HCT116 (cell line): ENCODE measurements at regions not wholly inside any gene's neighbourhood (a gene's known extent, or its start where the extent isn't known, plus 50 kb on each side); places are given as distances from the start of the nearest gene placed in this dataset.

Experiments used
- ATAC-seq: fragments of 200-7000 bp; cut with Tn5 transposase; 2 replicates; pipeline ENCODE4 v1.9.1; 2020; ENCODE audit warnings: mild to moderate bottlenecking, moderate library complexity
- BruUV-seq: library from RNA; stranded (reverse); fragments of 400-500 nt; replicated peaks from 2 replicates; lab custom pipeline; 2021; lab: Mats Ljungman, UMichigan
- CTCF ChIA-PET: fragments of 300-600 bp; sonication (Branson Sonifier 250); formaldehyde crosslinking; loops from one replicate; lab custom pipeline; 2021; ENCODE audit warnings: antibody characterized with exemption; lab: Charles Lee
- POLR2A ChIA-PET: fragments of 300-600, 350-600 bp; sonication (Branson Sonifier 250); formaldehyde crosslinking; loops from one replicate; lab custom pipeline; 2021; ENCODE audit warnings: antibody characterized with exemption; lab: Charles Lee
- RAD21 ChIA-PET, 2 experiments: fragments of 300-600 bp; sonication (Branson Sonifier 250); formaldehyde crosslinking; loops; one replicate each; lab custom pipeline; 2023; ENCODE audit warnings: low total read pairs in 2 of 2; ENCODE audit not compliant: uncharacterized antibody in 2 of 2, unreplicated experiment in 2 of 2, low non-redundant PET in 1 of 2; lab: Charles Lee
- DNase-seq: peaks from one replicate; pipeline ENCODE4 v3.0.0-alpha.2; 2010; ENCODE audit warnings: low read depth, low spot score
- H2AFZ ChIP-seq: fragments of 200-600 bp; shearing (Covaris generic), sonication (generic); 2 replicates; pipeline ENCODE4 v1.6.1; 2017; ENCODE audit warnings: low read depth, mixed run types, mixed read lengths, antibody characterized with exemption, low read length; ENCODE audit not compliant: poor library complexity, severe bottlenecking
- H3K27ac ChIP-seq: 2 replicates; pipeline ENCODE4 v1.5.1; 2012; ENCODE audit warnings: low read depth, low read length
- H3K27me3 ChIP-seq: fragments of 200-600 bp; sonication (generic); 2 replicates; pipeline ENCODE4 v1.6.1; 2016; ENCODE audit warnings: mixed run types, low read length, mixed read lengths; ENCODE audit not compliant: insufficient read depth
- H3K36me3 ChIP-seq, 2 experiments: fragments of 200-500 bp in 1 of 2; fragments of 200-600 bp in 1 of 2; sonication (Bioruptor generic) in 1 of 2; sonication (generic) in 1 of 2; 2 replicates each; pipeline versions ENCODE4 v1.5.1 to v1.6.1; 2014 to 2016; ENCODE audit warnings: low read length in 2 of 2, inconsistent platforms in 1 of 2, mixed read lengths in 1 of 2, mixed run types in 1 of 2; ENCODE audit not compliant: insufficient read depth in 2 of 2, control insufficient read depth in 1 of 2
- H3K4me1 ChIP-seq, 2 experiments: fragments of 200-600 bp in 1 of 2; sonication (generic) in 1 of 2; 2 replicates each; pipeline versions ENCODE4 v1.5.1 to v1.6.1; 2012 to 2017; ENCODE audit warnings: low read length in 2 of 2, inconsistent platforms in 1 of 2, mild to moderate bottlenecking in 1 of 2, mixed read lengths in 1 of 2, mixed run types in 1 of 2, moderate library complexity in 1 of 2; ENCODE audit not compliant: insufficient read depth in 2 of 2, control insufficient read depth in 1 of 2
- H3K4me2 ChIP-seq: fragments of 200-600 bp; sonication (generic); 2 replicates; pipeline ENCODE4 v1.6.1; 2017; ENCODE audit warnings: mixed run types, low read length, mixed read lengths
- H3K4me3 ChIP-seq, 2 experiments: fragments of 200-600 bp in 1 of 2; sonication (generic) in 1 of 2; replicated peaks in 1 of 2; 2 replicates each; pipeline ENCODE4 v1.5.1; 2011 to 2016; ENCODE audit warnings: low read length in 2 of 2, control low read depth in 1 of 2, low read depth in 1 of 2, mild to moderate bottlenecking in 1 of 2, mixed read lengths in 1 of 2, mixed run types in 1 of 2
- H3K79me2 ChIP-seq: fragments of 200-600 bp; sonication (generic); 2 replicates; pipeline ENCODE4 v1.6.1; 2017; ENCODE audit warnings: mild to moderate bottlenecking, mixed run types, low read length, moderate library complexity, mixed read lengths; ENCODE audit not compliant: insufficient read depth
- H3K9ac ChIP-seq: fragments of 200-600 bp; sonication (generic); 2 replicates; pipeline ENCODE4 v1.6.1; 2016; ENCODE audit warnings: low read length, mixed read lengths
- H3K9me2 ChIP-seq: fragments of 200-600 bp; sonication (generic), shearing (Covaris generic); 2 replicates; pipeline ENCODE4 v1.6.1; 2017; ENCODE audit warnings: mixed run types, mild to moderate bottlenecking, moderate library complexity; ENCODE audit not compliant: insufficient read depth
- H3K9me3 ChIP-seq, 2 experiments: fragments of 200-500 bp in 1 of 2; fragments of 200-600 bp in 1 of 2; sonication (Bioruptor generic) in 1 of 2; sonication (generic) in 1 of 2; 2 replicates each; pipeline ENCODE4 v1.6.1; 2014 to 2017; ENCODE audit warnings: low read length in 2 of 2, mixed read lengths in 2 of 2, inconsistent platforms in 1 of 2, low read depth in 1 of 2, mild to moderate bottlenecking in 1 of 2, mixed run types in 1 of 2, moderate library complexity in 1 of 2; ENCODE audit not compliant: control insufficient read depth in 1 of 2, insufficient read depth in 1 of 2
- H4K20me1 ChIP-seq: fragments of 200-600 bp; sonication (generic), shearing (Covaris generic); 2 replicates; pipeline ENCODE4 v1.6.1; 2017; ENCODE audit warnings: mixed run types, mild to moderate bottlenecking, moderate library complexity; ENCODE audit not compliant: insufficient read depth
- ATF3 ChIP-seq: IDR thresholded peaks from 2 replicates; pipeline ENCODE4 v1.6.1; 2012
- CBX3 ChIP-seq: IDR thresholded peaks from 2 replicates; pipeline ENCODE4 v1.6.1; 2012; ENCODE audit warnings: low read depth
- CEBPB ChIP-seq: IDR thresholded peaks from 2 replicates; pipeline ENCODE4 v1.6.1; 2012; ENCODE audit warnings: low read depth
- EZH2 ChIP-seq: fragments of 200-600 bp; sonication (generic); IDR thresholded peaks from 2 replicates; pipeline ENCODE4 v1.6.1; 2017; ENCODE audit warnings: antibody characterized with exemption, mixed run types
- FOSL1 ChIP-seq: IDR thresholded peaks from 2 replicates; pipeline ENCODE4 v1.6.1; 2012; ENCODE audit warnings: low read depth
- MAX ChIP-seq: IDR thresholded peaks from 2 replicates; pipeline ENCODE4 v1.6.1; 2012
- POLR2AphosphoS5 ChIP-seq: IDR thresholded peaks from 2 replicates; pipeline ENCODE4 v1.6.1; 2011; ENCODE audit warnings: mild to moderate bottlenecking, low read depth, low read length, moderate library complexity
- RAD21 ChIP-seq: IDR thresholded peaks from 2 replicates; pipeline ENCODE4 v1.6.1; 2012; ENCODE audit warnings: low read depth, mild to moderate bottlenecking
- REST ChIP-seq: IDR thresholded peaks from 2 replicates; pipeline ENCODE4 v1.6.1; 2012; ENCODE audit warnings: low read depth
- SIN3A ChIP-seq: IDR thresholded peaks from 2 replicates; pipeline ENCODE4 v1.6.1; 2012; ENCODE audit warnings: low read depth
- SP1 ChIP-seq: IDR thresholded peaks from 2 replicates; pipeline ENCODE4 v1.6.1; 2012; ENCODE audit warnings: low read depth
- SRF ChIP-seq: IDR thresholded peaks from 2 replicates; pipeline ENCODE4 v1.6.1; 2012; ENCODE audit warnings: low read depth
- TCF7L2 ChIP-seq: IDR thresholded peaks from 2 replicates; pipeline ENCODE4 v1.7.0; 2011; ENCODE audit warnings: borderline replicate concordance, inconsistent platforms; ENCODE audit not compliant: insufficient read depth, insufficient read length; ENCODE audit errors: extremely low read depth
- ZBTB33 ChIP-seq: IDR thresholded peaks from 2 replicates; pipeline ENCODE4 v1.6.1; 2011; ENCODE audit warnings: mild to moderate bottlenecking, low read length, moderate library complexity; ENCODE audit not compliant: insufficient replicate concordance; ENCODE audit errors: extremely low read depth
- ZFX ChIP-seq: fragments of 450-650 bp; IDR thresholded peaks from 2 replicates; pipeline ENCODE4 v1.6.1; 2017
- intact Hi-C: fragments of 100-400 bp; cut with micrococcal nuclease; formaldehyde crosslinking; loops from 2 replicates; pipeline ENCODE4 v1.10.0; 2022

- Histone ChIP-seq H3K9me3 (no peaks in the 10 kb centered on the region), H3K27ac (no peak overlapping the region), H3K4me1 (no peaks in the 10 kb centered on the region), H3K9ac (no peak overlapping the region), H4K20me1 (no peaks in the 10 kb centered on the region), H3K9me2 (no peaks in the 10 kb centered on the region), H3K4me3 (no peak overlapping the region), H3K79me2 (no peaks in the 10 kb centered on the region), H3K36me3 (no peaks in the 10 kb centered on the region), H3K4me2 (no peak overlapping the region), H3K27me3 (no peaks in the 10 kb centered on the region), H2AFZ (no peak overlapping the region)
- ChIA-PET POLR2A (no interaction called here), RAD21 (no interaction called here), CTCF (no interaction called here)
- TF ChIP-seq CEBPB (no peak), SP1 (no peak), CBX3 (no peak), ATF3 (no peak), POLR2AphosphoS5 (no peak), FOSL1 (no peak), REST (no peak), SIN3A (no peak), EZH2 (no peak), TCF7L2 (no peak), SRF (no peak), ZFX (no peak), ZBTB33 (no peak), RAD21 (no peak), MAX (no peak)
- intact Hi-C loops: no loop called here
- ATAC-seq (no peak), DNase-seq (no peak)
- BruUV-seq: no TSS peak
Measured at GRCh38 chr15:94700211-94700610, 468.9 kb downstream of the MCTP2 start.
